Loucy (cell line): ENCODE measurements at regions not wholly inside any gene's neighbourhood (a gene's known extent, or its start where the extent isn't known, plus 50 kb on each side); places are given as distances from the start of the nearest gene placed in this dataset.
"Not testable (repeated sequence)": the region's sequence is repeated elsewhere in the genome, so short reads cannot be mapped to it uniquely, and the experiment has no call there.

ENCODE experiments used
- EZH2phosphoT487 ChIP-seq: fragments of 200-600 bp; IDR thresholded peaks from 2 replicates; pipeline ENCODE4 v1.6.1; 2018; ENCODE audit warnings: antibody characterized with exemption, mild to moderate bottlenecking, moderate library complexity, borderline replicate concordance
- TF ChIP-seq, protein P1 (sequence below): fragments of 200-600 bp; sonication (generic); conservative IDR thresholded peaks from 2 replicates; pipeline ENCODE4 v1.5.1; 2014; ENCODE audit warnings: mild to moderate bottlenecking, antibody characterized with exemption, low read length

DNA sequence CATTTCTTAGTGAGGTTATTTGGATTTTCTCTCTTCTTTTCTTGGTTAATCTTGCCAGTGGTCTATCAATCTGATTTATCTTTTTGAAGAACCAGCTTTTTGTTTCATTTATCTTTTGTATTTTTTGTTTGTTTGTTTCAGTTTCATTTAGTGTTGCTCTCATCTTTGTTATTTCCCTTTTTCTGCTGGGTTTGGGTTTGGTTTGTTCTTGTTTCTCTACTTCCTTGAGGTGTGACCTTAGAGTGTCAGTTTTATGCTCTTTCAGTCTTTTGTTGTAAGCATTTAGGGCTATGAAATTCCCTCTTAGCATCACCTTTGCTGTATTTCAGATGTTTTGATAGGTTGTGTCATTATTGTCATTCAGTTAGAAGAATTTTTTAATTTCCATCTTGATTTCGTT lies 101.4 kb upstream of the EPB41L4A start:
- TF ChIP-seq, protein P1, sequence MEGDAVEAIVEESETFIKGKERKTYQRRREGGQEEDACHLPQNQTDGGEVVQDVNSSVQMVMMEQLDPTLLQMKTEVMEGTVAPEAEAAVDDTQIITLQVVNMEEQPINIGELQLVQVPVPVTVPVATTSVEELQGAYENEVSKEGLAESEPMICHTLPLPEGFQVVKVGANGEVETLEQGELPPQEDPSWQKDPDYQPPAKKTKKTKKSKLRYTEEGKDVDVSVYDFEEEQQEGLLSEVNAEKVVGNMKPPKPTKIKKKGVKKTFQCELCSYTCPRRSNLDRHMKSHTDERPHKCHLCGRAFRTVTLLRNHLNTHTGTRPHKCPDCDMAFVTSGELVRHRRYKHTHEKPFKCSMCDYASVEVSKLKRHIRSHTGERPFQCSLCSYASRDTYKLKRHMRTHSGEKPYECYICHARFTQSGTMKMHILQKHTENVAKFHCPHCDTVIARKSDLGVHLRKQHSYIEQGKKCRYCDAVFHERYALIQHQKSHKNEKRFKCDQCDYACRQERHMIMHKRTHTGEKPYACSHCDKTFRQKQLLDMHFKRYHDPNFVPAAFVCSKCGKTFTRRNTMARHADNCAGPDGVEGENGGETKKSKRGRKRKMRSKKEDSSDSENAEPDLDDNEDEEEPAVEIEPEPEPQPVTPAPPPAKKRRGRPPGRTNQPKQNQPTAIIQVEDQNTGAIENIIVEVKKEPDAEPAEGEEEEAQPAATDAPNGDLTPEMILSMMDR = not testable (repeated sequence)
- TF ChIP-seq EZH2phosphoT487 = not testable (repeated sequence)
